H1 (cell line): ENCODE measurements at regions not wholly inside any gene's neighbourhood (a gene's known extent, or its start where the extent isn't known, plus 50 kb on each side); places are given as distances from the start of the nearest gene placed in this dataset.

Experiments used
- CTCF ChIA-PET: fragments of 300-600 bp; sonication (Branson Sonifier 250); formaldehyde crosslinking; loops from one replicate; lab custom pipeline; 2021; ENCODE audit not compliant: partially characterized antibody; lab: Charles Lee
- POLR2A ChIA-PET: fragments of 300-600 bp; sonication (Branson Sonifier 250); formaldehyde crosslinking; loops from one replicate; lab custom pipeline; 2021; ENCODE audit warnings: inconsistent platforms; ENCODE audit not compliant: partially characterized antibody; lab: Charles Lee
- DNase-seq, 2 experiments: peaks; one replicate each; pipeline versions ENCODE4 v3.0.0 to v3.0.0-alpha.2; 2010 to 2022; ENCODE audit warnings: low spot score in 2 of 2, low read depth in 1 of 2, mixed read lengths in 1 of 2
- FAIRE-seq: peaks from 2 replicates; lab custom pipeline; 2011; peaks lifted over from hg19 to GRCh38; lab: Jason Lieb, UNC
- H2AFZ ChIP-seq: 2 replicates; pipeline ENCODE4 v1.8.1; 2012; ENCODE audit warnings: low read length, inconsistent platforms
- H2AK5ac ChIP-seq: 2 replicates; pipeline ENCODE4 v1.6.1; 2013; ENCODE audit warnings: low read depth, low read length
- H2BK120ac ChIP-seq: replicated peaks from 2 replicates; pipeline ENCODE3; 2013; ENCODE audit warnings: low read depth, low read length, inconsistent platforms
- H2BK12ac ChIP-seq: 2 replicates; pipeline ENCODE4 v1.6.1; 2013; ENCODE audit warnings: low read depth, low read length
- H2BK15ac ChIP-seq: 2 replicates; pipeline ENCODE4 v1.6.1; 2013; ENCODE audit warnings: low read length
- H2BK20ac ChIP-seq: 2 replicates; pipeline ENCODE4 v1.6.1; 2013; ENCODE audit warnings: low read length
- H2BK5ac ChIP-seq: 2 replicates; pipeline ENCODE4 v1.6.1; 2013; ENCODE audit warnings: low read depth, low read length
- H3K14ac ChIP-seq: 2 replicates; pipeline ENCODE4 v1.6.1; 2013; ENCODE audit warnings: inconsistent platforms; ENCODE audit not compliant: insufficient read length
- H3K18ac ChIP-seq: 2 replicates; pipeline ENCODE4 v1.6.1; 2013; ENCODE audit warnings: low read length; ENCODE audit errors: extremely low read depth
- H3K23ac ChIP-seq: 2 replicates; pipeline ENCODE4 v1.6.1; 2013; ENCODE audit warnings: inconsistent platforms; ENCODE audit not compliant: insufficient read length
- H3K23me2 ChIP-seq: 2 replicates; pipeline ENCODE4 v1.6.1; 2013; ENCODE audit warnings: low read depth, low read length
- H3K27ac ChIP-seq: 2 replicates; pipeline ENCODE4 v1.6.1; 2011; ENCODE audit warnings: low read depth, low read length, inconsistent platforms
- H3K27me3 ChIP-seq, 4 experiments: replicated peaks in 1 of 4; 1 replicate in 1 of 4; 2 replicates in 3 of 4; pipeline versions ENCODE4 v1.6.1 to v1.8.1; 2011 to 2013; ENCODE audit warnings: low read length in 3 of 4, mild to moderate bottlenecking in 3 of 4, inconsistent platforms in 2 of 4, mixed read lengths in 2 of 4, moderate library complexity in 1 of 4; ENCODE audit not compliant: control insufficient read depth in 3 of 4, insufficient read depth in 3 of 4; ENCODE audit errors: extremely low read depth in 1 of 4
- H3K36me3 ChIP-seq, 4 experiments: 2 replicates each; pipeline versions ENCODE4 v1.6.1 to v1.8.1; 2011 to 2013; ENCODE audit warnings: mild to moderate bottlenecking in 4 of 4, low read length in 3 of 4, moderate library complexity in 2 of 4, control low read depth in 1 of 4, inconsistent platforms in 1 of 4; ENCODE audit not compliant: insufficient read depth in 4 of 4, control insufficient read depth in 2 of 4
- H3K4ac ChIP-seq: replicated peaks from 2 replicates; pipeline ENCODE3; 2013; ENCODE audit warnings: low read length, low read depth, mixed read lengths, inconsistent platforms; ENCODE audit not compliant: insufficient read length
- H3K4me1 ChIP-seq, 4 experiments: replicated peaks in 1 of 4; 1 replicate in 1 of 4; 2 replicates in 3 of 4; pipeline versions ENCODE4 v1.6.1 to v1.8.1; 2011 to 2013; ENCODE audit warnings: low read length in 3 of 4, inconsistent platforms in 2 of 4, mixed read lengths in 1 of 4; ENCODE audit not compliant: insufficient read depth in 4 of 4, control insufficient read depth in 3 of 4
- H3K4me2 ChIP-seq, 2 experiments: 2 replicates each; pipeline versions ENCODE4 v1.6.1 to v1.8.1; 2011 to 2013; ENCODE audit warnings: low read depth in 2 of 2, low read length in 2 of 2, control low read depth in 1 of 2, inconsistent platforms in 1 of 2, mild to moderate bottlenecking in 1 of 2; ENCODE audit not compliant: insufficient read depth in 1 of 2
- H3K4me3 ChIP-seq, 4 experiments: fragments of 200-600, 300-600 bp in 1 of 4; sonication (generic), shearing (Covaris generic), sonication (Bioruptor Twin) in 1 of 4; 2 replicates each; pipeline versions ENCODE4 v1.5.1 to v1.8.1; 2011 to 2016; ENCODE audit warnings: low read length in 4 of 4, low read depth in 3 of 4, control low read depth in 2 of 4, inconsistent platforms in 2 of 4, mild to moderate bottlenecking in 2 of 4, mixed read lengths in 1 of 4, moderate library complexity in 1 of 4; ENCODE audit not compliant: insufficient read depth in 2 of 4; ENCODE audit errors: extremely low read depth in 1 of 4
- H3K56ac ChIP-seq: replicated peaks from 2 replicates; pipeline ENCODE3; 2013; ENCODE audit warnings: low read depth, mild to moderate bottlenecking, mixed read lengths, low read length, inconsistent platforms; ENCODE audit not compliant: insufficient read length
- H3K79me1 ChIP-seq: 2 replicates; pipeline ENCODE4 v1.6.1; 2013; ENCODE audit warnings: low read depth, low read length, control low read depth
- H3K79me2 ChIP-seq, 2 experiments: 2 replicates each; pipeline versions ENCODE4 v1.6.1 to v1.8.1; 2012 to 2013; ENCODE audit warnings: low read length in 2 of 2, mild to moderate bottlenecking in 2 of 2, inconsistent platforms in 1 of 2; ENCODE audit not compliant: insufficient read depth in 2 of 2, control insufficient read depth in 1 of 2
- H3K9ac ChIP-seq, 4 experiments: replicated peaks in 1 of 4; 1 replicate in 1 of 4; 2 replicates in 3 of 4; pipeline versions ENCODE4 v1.6.1 to v1.8.1; 2011 to 2013; ENCODE audit warnings: low read depth in 3 of 4, low read length in 3 of 4, control low read depth in 2 of 4, mild to moderate bottlenecking in 2 of 4, moderate library complexity in 2 of 4, inconsistent platforms in 1 of 4; ENCODE audit errors: extremely low read depth in 1 of 4
- H3K9me3 ChIP-seq, 2 experiments: 2 replicates each; pipeline versions ENCODE4 v1.6.1 to v1.8.1; 2012 to 2013; ENCODE audit warnings: mild to moderate bottlenecking in 2 of 2, moderate library complexity in 2 of 2, control low read depth in 1 of 2, inconsistent platforms in 1 of 2, low read depth in 1 of 2, low read length in 1 of 2, mixed read lengths in 1 of 2; ENCODE audit not compliant: insufficient read depth in 2 of 2
- H4K20me1 ChIP-seq, 2 experiments: replicated peaks in 1 of 2; 2 replicates each; pipeline versions ENCODE3 to v1.8.1; 2011 to 2013; ENCODE audit warnings: inconsistent platforms in 2 of 2, low read length in 2 of 2, mild to moderate bottlenecking in 1 of 2; ENCODE audit not compliant: insufficient read depth in 2 of 2, control insufficient read depth in 1 of 2
- H4K5ac ChIP-seq: 2 replicates; pipeline ENCODE4 v1.6.1; 2013; ENCODE audit warnings: low read length, low read depth, mixed read lengths, inconsistent platforms; ENCODE audit not compliant: insufficient read length
- H4K8ac ChIP-seq: 2 replicates; pipeline ENCODE4 v1.8.0; 2013; ENCODE audit warnings: mild to moderate bottlenecking, moderate library complexity, low read length, inconsistent platforms; ENCODE audit not compliant: insufficient read depth; ENCODE audit errors: extremely low read depth
- H4K91ac ChIP-seq: replicated peaks from 2 replicates; pipeline ENCODE3; 2013; ENCODE audit warnings: low read length, mixed read lengths, inconsistent platforms; ENCODE audit not compliant: insufficient read length
- MAFK ChIP-seq: IDR thresholded peaks from 2 replicates; pipeline ENCODE4 v1.6.1; 2012; ENCODE audit warnings: low read depth, mild to moderate bottlenecking, improper control_type of control experiment, low read length
- RFX5 ChIP-seq: IDR thresholded peaks from 2 replicates; pipeline ENCODE4 v1.6.1; 2011; ENCODE audit warnings: low read depth, low read length, improper control_type of control experiment, borderline replicate concordance
- WGBS, 2 experiments: shearing (Covaris generic) in 1 of 2; methylation state at CpG; one replicate each; pipeline versions ENCODE4 v1.1.6 to v1.1.7; 2013 to 2015; ENCODE audit warnings: low lambda C conversion rate in 2 of 2, mixed read lengths in 2 of 2, inconsistent platforms in 1 of 2, low coverage in 1 of 2, missing lambda C conversion rate in 1 of 2; ENCODE audit not compliant: insufficient replicate concordance in 2 of 2, insufficient coverage in 1 of 2, insufficient read length in 1 of 2; ENCODE audit errors: extremely low coverage in 1 of 2, missing lambda C conversion rate in 1 of 2; 5-methylcytosine and 5-hydroxymethylcytosine counted together

DNA sequence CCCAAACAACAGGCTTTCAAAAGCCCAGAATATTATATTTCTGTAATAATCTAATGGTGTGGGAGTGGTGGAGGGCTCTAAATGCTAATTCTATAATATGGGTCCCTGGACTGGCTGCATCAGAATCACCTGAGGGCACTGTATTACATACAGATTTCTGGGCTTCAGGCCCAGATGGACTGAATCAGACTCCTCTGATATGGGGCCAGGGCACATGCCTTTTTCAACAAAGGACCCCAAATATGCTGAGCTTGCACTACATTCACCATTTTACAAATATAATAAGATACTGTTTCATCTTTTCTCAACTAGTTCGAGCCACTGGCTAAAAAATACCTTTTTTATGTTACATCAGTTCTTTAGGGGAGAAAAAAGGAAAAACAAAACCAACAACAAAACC is 309.7 kb downstream of the MAP2K6 start:
- Histone ChIP-seq H3K79me2 (no peaks in the 10 kb centered on the region), H2AK5ac (no peak overlapping the region), H3K4me2 (no peak overlapping the region), H2AFZ (no peak overlapping the region), H3K18ac (no peak overlapping the region), H4K5ac (no peak overlapping the region), H3K79me1 (no peaks in the 10 kb centered on the region), H2BK20ac (no peak overlapping the region), H3K27me3 (no peaks in the 10 kb centered on the region), H3K23ac (no peak overlapping the region), H3K56ac (no peak overlapping the region), H3K4me3 (no peak overlapping the region), H4K91ac (no peak overlapping the region), H2BK120ac (no peak overlapping the region), H2BK12ac (no peak overlapping the region)
- FAIRE-seq, result no peak
- CTCF ChIA-PET, result interaction anchor here (0.6 to 1.8 kb wide), 5 partner anchors 10 to 907 kb away, joined by 3 to 8 read pairs (median 4); no protein-coding TSS in a partner anchor
- POLR2A ChIA-PET, result no interaction called here
- 94% methylated on average over 1 of the region's 1 CpG; no CpG with 5 or more reads in 1 of the 2 experiments for WGBS, 2 experiments
- peak; percentile 28; the same call in 1 of the 2 replicates for TF ChIP-seq MAFK
- TF ChIP-seq RFX5, result no peak
- TF ChIP-seq, all 59 proteins: peak for 1
- Histone ChIP-seq H3K4ac (no peak overlapping the region), H3K4me1 (no peaks in the 10 kb centered on the region), H3K27ac (no peak overlapping the region), H3K9me3 (no peaks in the 10 kb centered on the region), H3K9ac (no peak overlapping the region), H2BK15ac (no peak overlapping the region), H2BK5ac (no peak overlapping the region), H4K8ac (no peak overlapping the region), H3K36me3 (no peaks in the 10 kb centered on the region), H3K23me2 (no peaks in the 10 kb centered on the region), H3K14ac (no peak overlapping the region), H4K20me1 (no peaks in the 10 kb centered on the region)
- DNase-seq, result no peak
